ENCODE measurements at regions not wholly inside any gene's neighbourhood (a gene's known extent, or its start where the extent isn't known, plus 50 kb on each side); places are given as distances from the start of the nearest gene placed in this dataset.
"Not testable (repeated sequence)": the region's sequence is repeated elsewhere in the genome, so short reads cannot be mapped to it uniquely, and the experiment has no call there.

DNA sequence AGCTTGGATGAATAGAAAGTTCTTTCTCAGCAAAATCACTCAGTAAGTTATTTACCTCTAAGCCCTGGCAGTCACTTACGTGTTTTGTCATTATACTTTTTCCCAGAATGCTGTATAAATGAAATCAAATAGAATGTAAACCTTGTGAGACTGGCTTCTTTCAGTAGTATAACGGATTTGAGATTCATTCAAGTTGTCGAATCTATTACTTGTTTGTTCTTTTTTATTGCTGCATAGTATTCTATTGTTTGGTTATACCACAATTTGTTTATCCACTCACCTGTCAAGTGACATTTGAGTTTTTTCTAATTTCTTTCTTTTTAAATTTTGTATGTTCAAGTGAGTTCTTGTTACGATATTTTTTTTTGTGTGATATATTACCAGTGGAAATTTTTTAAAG lies 381.6 kb downstream of the EDEM1 start:
- Mint-ChIP-seq H3K36me3 (ENCODE audit: low read depth) (no peaks in the 10 kb centered on the region), H3K4me3 (no peak overlapping the region), H3K27me3 (no peaks in the 10 kb centered on the region), H3K9me3 (peaks cover 2% of the 10 kb centered on the region), H3K27ac (no peak overlapping the region), H3K4me1 (no peaks in the 10 kb centered on the region)
- POLR2A ChIA-PET: no interaction called here
- CTCF ChIA-PET: no interaction called here
- no peak for DNase-seq

DNA sequence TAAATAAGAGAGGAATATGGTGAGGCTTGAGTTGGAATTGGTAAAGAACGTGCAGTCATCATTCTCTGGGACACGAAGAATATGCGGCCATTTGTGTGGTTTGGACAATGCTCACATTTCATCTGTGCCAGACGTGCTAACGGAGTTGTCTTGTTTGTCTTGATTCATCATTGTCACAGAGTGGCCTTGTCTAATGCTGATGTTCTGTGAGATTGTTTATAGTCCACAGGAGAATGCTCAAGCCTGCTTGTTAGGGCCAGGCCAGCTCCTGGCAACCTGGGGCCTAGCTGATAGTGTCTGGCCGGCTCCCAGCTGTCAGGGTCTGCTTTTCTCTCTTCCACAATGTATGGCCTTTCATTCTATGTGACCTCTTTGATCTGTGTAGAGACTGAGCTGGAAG lies 384.7 kb downstream of the EDEM1 start:
- Mint-ChIP-seq H3K27me3 (no peaks in the 10 kb centered on the region), H3K4me1 (no peaks in the 10 kb centered on the region), H3K4me3 (no peak overlapping the region), H3K9me3 (peaks cover 2% of the 10 kb centered on the region), H3K27ac (no peak overlapping the region), H3K36me3 (ENCODE audit: low read depth) (no peaks in the 10 kb centered on the region)
- DNase-seq: no peak
- POLR2A ChIA-PET: no interaction called here
- CTCF ChIA-PET: no interaction called here

DNA sequence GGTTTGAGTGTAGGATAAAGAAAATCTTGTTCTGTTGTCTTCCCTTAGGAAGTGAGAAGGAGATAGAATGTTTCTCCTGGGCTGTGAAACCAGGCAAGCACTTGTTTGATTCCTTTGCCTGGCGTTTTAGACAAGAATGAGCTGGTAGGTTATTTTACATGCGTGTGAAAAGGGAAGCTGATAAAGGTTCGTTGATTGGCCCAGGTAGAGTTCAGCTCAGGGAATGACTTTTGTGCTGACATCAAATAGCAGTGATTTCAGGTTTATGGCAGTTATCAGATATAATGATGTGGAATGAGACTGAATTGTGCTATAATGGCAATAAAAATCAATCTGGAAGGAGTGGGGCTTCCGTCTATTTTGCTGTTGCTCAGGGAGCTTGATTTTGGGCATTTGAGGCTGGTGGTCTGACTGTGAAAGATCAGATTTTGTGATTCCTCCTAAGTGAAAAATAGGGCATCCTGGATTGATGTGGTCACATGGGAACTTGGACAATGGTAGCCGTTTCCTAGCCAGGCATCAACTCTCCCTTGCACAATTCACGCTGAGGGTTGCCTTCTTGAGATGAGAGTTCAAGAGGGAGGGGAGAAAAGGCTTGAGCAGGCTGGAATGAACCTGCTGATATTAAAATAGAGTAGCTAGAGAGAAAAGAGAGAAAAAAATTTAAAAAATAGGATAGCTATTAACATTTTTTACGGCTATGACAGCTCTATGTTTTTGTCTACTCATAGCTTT lies 388.9 kb downstream of the EDEM1 start:
- Mint-ChIP-seq H3K4me1 (no peaks in the 10 kb centered on the region), H3K36me3 (ENCODE audit: low read depth) (no peaks in the 10 kb centered on the region), H3K4me3 (no peak overlapping the region), H3K27me3 (no peaks in the 10 kb centered on the region), H3K9me3 (no peaks in the 10 kb centered on the region), H3K27ac (no peak overlapping the region)
- ChIA-PET CTCF (no interaction called here), POLR2A (no interaction called here)
- no peak for DNase-seq

DNA sequence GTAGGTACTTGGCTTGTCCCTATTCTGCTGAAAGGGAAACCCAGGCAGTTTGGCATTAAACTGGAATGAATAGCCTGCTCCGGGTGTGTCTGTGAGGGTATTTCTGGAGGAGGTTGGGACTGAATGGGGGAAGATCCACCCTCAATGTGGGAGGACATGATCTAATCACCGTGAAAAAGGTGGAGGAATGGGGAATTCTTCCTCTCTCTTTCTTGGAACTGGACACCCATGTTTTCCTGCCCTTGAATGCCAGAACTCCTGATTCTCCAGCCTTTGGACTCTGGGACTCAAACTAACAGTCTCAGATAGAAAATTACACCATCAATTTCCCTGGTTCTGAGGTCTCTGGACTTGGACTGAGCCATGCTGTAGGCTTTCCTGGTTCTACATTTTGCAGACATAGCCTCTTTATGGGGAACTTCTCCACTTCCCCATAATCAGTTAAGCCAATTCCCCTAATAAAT lies 391.7 kb downstream of the EDEM1 start:
- no peaks in the 10 kb centered on the region for H3K9me3 Mint-ChIP-seq
- no peak overlapping the region for H3K27ac Mint-ChIP-seq
- no peaks in the 10 kb centered on the region for H3K36me3 Mint-ChIP-seq (ENCODE audit: low read depth)
- DNase-seq: no peak
- ChIA-PET POLR2A (no interaction called here), CTCF (interaction anchor here (0.9 kb wide), 1 partner anchor 18 kb away, joined by 3 read pairs; no protein-coding TSS in a partner anchor)
- H3K4me1 Mint-ChIP-seq: no peaks in the 10 kb centered on the region
- H3K27me3 Mint-ChIP-seq: no peaks in the 10 kb centered on the region
- no peak overlapping the region for H3K4me3 Mint-ChIP-seq

DNA sequence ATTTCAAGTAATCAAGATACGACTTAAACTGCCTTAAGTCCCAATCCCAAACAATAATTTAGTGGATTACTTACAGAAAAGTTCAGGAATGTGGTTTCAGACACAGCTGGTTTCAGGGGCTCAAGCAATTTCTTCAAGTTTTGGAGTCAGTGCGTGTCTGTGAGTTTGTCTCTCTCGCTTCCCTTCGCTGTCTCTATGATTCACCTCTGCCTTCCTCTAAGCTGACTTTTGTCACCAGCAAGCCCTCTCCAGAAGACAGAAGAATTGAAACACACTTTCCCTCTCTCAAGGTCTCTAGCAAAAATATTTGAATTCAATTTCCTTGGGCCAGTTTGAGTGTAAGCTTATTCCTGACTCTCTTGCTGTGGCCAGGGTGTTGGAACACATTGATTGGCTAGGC lies 392.4 kb downstream of the EDEM1 start:
- CTCF ChIA-PET: no interaction called here
- no peak overlapping the region for H3K27ac Mint-ChIP-seq
- H3K36me3 Mint-ChIP-seq (ENCODE audit: low read depth): no peaks in the 10 kb centered on the region

DNA sequence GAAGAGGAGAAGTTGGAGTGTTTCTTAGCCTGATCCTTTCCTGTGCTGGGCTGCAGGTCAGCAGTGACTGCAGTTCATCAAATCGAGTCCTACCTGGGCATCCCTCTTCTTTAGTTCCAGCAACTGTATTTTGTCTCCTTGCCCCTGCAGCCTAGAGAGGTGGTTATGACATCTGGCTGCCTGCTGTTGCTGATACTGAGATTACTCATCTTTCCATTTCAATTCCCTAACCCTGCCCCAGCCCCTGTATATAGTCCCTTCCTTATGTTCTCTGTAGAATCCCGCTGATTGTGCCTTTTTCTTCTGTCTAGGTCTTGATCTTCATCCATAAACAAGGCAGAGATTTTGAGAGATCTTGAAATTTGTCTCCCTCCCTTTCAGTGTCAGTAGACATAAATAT lies 393.3 kb downstream of the EDEM1 start:
- Mint-ChIP-seq H3K4me1 (no peaks in the 10 kb centered on the region), H3K27ac (no peak overlapping the region), H3K4me3 (no peak overlapping the region), H3K36me3 (ENCODE audit: low read depth) (no peaks in the 10 kb centered on the region), H3K9me3 (no peaks in the 10 kb centered on the region), H3K27me3 (no peaks in the 10 kb centered on the region)
- ChIA-PET CTCF (no interaction called here), POLR2A (no interaction called here)
- DNase-seq: no peak

More for the DNA sequence above, 392.4 kb downstream of the EDEM1 start:
- POLR2A ChIA-PET: no interaction called here
- no peaks in the 10 kb centered on the region for H3K4me1 Mint-ChIP-seq
- no peak for DNase-seq
- no peak overlapping the region for H3K4me3 Mint-ChIP-seq
- H3K9me3 Mint-ChIP-seq: no peaks in the 10 kb centered on the region
- no peaks in the 10 kb centered on the region for H3K27me3 Mint-ChIP-seq

DNA sequence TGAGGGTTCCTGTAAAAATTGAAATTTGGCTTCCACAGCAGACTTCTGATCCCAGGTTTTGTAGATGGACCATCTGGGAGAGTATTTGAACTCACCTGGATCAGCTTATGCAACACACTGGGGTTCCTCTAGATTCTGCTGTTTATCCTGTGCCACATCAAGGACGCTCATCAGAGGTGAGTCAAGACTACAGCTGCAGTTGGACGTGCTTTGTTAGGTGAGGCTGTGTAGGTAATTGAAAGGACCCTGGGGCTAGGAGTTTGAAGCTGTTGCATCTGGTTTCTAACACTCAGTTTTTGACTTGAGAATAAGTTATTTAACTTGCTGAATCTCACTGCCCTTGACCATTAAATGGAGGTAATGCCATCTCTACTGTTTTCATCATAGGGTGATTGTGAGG lies 394.2 kb downstream of the EDEM1 start:
- POLR2A ChIA-PET: no interaction called here
- H3K4me3 Mint-ChIP-seq: no peak overlapping the region
- no peaks in the 10 kb centered on the region for H3K9me3 Mint-ChIP-seq
- no peak overlapping the region for H3K27ac Mint-ChIP-seq
- DNase-seq: no peak
- H3K27me3 Mint-ChIP-seq: no peaks in the 10 kb centered on the region
- CTCF ChIA-PET: no interaction called here
- no peaks in the 10 kb centered on the region for H3K36me3 Mint-ChIP-seq (ENCODE audit: low read depth)
- no peaks in the 10 kb centered on the region for H3K4me1 Mint-ChIP-seq

DNA sequence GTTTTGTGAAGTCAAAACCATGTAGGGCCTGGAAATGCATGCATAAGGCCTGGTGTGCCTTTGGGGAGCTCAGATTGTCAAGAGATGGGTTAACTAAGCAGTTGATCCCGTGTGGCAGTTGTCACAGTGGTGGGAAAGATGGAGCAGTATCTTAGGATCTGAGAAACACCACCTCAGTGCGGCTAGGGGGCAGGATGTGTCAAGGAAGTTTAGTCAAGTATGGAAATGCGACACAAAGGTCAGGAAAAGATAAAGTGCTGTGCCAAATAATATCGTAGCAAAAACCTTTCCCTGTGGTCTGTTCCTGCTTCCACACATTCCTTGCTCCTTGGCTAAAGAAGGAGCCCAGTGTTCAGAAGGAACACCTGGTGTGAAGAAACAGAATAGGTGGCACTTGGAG lies 396.4 kb downstream of the EDEM1 start:
- no peaks in the 10 kb centered on the region for H3K27me3 Mint-ChIP-seq
- no peaks in the 10 kb centered on the region for H3K9me3 Mint-ChIP-seq
- no peaks in the 10 kb centered on the region for H3K4me1 Mint-ChIP-seq

DNA sequence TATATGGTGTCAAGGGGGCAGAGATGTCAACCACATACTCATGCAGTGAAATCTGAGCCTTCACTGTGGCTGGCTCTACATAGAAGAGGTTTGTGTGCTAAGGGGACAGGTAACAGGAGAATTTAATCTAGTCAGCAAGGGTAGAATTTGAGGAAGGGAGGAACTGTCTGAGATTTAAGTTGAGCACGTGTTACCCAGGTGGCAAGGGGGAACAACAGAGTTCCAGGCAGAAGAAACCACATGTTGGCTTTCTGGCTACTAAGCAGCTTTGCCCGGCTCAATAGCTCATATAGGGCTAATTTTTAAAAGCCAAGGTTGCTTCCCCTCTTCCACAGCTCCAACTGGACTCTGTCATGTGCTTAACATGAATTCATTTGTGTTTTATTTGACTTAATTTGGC lies 397.6 kb downstream of the EDEM1 start:
- no peak for DNase-seq
- Mint-ChIP-seq H3K4me1 (no peaks in the 10 kb centered on the region), H3K27me3 (no peaks in the 10 kb centered on the region), H3K36me3 (ENCODE audit: low read depth) (no peaks in the 10 kb centered on the region), H3K27ac (no peak overlapping the region), H3K9me3 (no peaks in the 10 kb centered on the region), H3K4me3 (no peak overlapping the region)
- ChIA-PET POLR2A (no interaction called here), CTCF (interaction anchor here (1.1 kb wide), 1 partner anchor 23 kb away, joined by 3 read pairs; no protein-coding TSS in a partner anchor)

More for the DNA sequence above, 396.4 kb downstream of the EDEM1 start:
- H3K36me3 Mint-ChIP-seq (ENCODE audit: low read depth): no peaks in the 10 kb centered on the region
- CTCF ChIA-PET: no interaction called here
- no peak overlapping the region for H3K27ac Mint-ChIP-seq
- no peak overlapping the region for H3K4me3 Mint-ChIP-seq
- POLR2A ChIA-PET: no interaction called here
- no peak for DNase-seq

DNA sequence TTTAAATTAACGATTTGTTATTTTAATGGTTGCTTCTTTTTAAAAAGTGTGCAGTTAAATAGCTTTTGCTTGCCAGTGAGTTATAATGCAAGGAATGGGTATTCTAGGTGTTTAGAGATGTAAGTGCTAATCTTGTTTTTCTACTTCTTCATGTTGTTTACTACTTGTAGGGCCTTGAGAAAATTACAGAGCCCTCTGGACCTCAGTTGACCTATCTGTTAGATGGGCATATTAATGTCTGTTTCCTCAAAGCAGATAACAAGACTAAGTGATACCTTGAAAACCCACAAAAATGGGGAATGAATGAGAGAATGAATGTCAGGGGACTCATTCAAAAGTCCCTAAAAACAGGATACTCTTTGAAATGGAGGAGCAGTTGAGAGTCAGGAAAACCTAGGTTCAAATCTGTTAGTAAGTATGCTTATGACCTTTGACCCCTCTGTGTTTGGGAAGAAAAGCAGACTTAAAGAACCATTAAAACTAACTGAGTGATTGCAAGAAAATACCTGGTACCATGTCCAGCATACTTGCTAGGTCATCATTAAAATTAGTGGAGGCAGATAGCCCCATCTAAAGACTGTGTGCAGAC lies 419.5 kb downstream of the EDEM1 start:
- Mint-ChIP-seq H3K4me3 (no peak overlapping the region), H3K36me3 (ENCODE audit: low read depth) (no peaks in the 10 kb centered on the region), H3K9me3 (peaks cover under 1% of the 10 kb centered on the region), H3K27ac (no peak overlapping the region), H3K27me3 (no peaks in the 10 kb centered on the region), H3K4me1 (no peaks in the 10 kb centered on the region)
- DNase-seq: no peak
- ChIA-PET CTCF (no interaction called here), POLR2A (no interaction called here)

DNA sequence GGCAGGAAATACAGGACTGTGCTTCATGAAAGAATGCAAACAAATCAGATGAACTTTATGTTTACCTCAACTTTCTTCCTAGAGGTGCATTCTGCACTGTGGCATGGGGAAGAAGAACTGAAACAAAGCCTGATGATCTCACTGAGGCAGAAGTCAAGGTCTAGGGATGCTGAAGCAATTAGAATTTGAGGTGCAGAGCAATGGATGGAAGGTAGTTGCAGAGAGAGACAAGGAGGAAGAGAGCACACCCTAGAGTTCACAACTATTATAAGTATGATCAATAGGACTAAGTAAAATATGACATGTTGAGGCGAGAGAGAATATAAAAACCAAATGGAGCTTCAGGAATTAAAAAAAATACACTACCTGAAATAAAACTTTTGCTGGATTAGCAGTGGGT lies 420.1 kb downstream of the EDEM1 start:
- ChIA-PET CTCF (no interaction called here), POLR2A (no interaction called here)
- Mint-ChIP-seq H3K9me3 (no peaks in the 10 kb centered on the region), H3K36me3 (ENCODE audit: low read depth) (no peaks in the 10 kb centered on the region), H3K27ac (no peak overlapping the region), H3K4me1 (no peaks in the 10 kb centered on the region), H3K4me3 (no peak overlapping the region), H3K27me3 (no peaks in the 10 kb centered on the region)
- no peak for DNase-seq

DNA sequence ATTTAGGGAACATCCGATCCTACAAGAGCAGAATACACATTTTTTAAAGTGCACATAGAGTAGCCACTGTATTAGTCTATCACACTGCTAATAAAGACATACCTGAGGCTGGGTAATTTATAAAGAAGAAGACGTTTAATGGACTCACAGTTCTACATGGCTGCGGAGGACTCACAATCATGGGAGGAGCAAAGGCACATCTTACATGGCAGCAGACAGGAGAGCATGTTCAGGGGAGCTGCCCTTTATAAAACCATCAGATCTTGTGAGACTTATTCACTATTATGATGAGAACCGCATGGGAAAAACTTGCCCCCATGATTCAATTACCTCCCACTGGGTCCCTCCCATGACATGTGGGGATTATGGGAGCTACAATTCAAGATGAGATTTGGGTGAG lies 421.5 kb downstream of the EDEM1 start:
- DNase-seq; H3K4me3 Mint-ChIP-seq; H3K27me3 Mint-ChIP-seq; H3K9me3 Mint-ChIP-seq; H3K27ac Mint-ChIP-seq; H3K4me1 Mint-ChIP-seq; H3K36me3 Mint-ChIP-seq (ENCODE audit: low read depth); CTCF ChIA-PET: not testable (repeated sequence)
- POLR2A ChIA-PET: interaction anchor here (0.6 kb wide), 1 partner anchor 1197 kb away, joined by 4 read pairs; no protein-coding TSS in a partner anchor

DNA sequence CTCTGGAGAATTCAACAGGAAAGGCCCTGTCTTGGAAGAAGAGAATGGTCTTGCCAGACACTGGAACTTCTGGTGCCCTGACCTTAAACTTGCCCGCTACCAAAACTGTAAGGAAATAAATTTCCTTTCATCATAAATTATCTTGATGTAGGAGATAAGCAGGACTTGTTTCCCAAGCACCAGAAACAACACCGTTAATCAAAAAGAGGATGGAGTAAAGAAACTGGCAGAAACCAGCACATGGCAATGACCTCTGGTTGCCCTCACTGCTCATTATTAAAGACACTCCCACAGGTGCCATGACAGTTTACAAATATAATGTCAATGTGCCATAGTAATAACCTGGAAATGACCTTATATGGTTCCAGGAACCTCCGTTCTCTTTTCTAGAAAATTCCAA lies 426.1 kb downstream of the EDEM1 start:
- Mint-ChIP-seq H3K27me3 (no peaks in the 10 kb centered on the region), H3K36me3 (ENCODE audit: low read depth) (no peaks in the 10 kb centered on the region), H3K9me3 (no peaks in the 10 kb centered on the region), H3K27ac (no peak overlapping the region), H3K4me3 (no peak overlapping the region), H3K4me1 (no peaks in the 10 kb centered on the region)
- ChIA-PET CTCF (no interaction called here), POLR2A (no interaction called here)
- DNase-seq: no peak

DNA sequence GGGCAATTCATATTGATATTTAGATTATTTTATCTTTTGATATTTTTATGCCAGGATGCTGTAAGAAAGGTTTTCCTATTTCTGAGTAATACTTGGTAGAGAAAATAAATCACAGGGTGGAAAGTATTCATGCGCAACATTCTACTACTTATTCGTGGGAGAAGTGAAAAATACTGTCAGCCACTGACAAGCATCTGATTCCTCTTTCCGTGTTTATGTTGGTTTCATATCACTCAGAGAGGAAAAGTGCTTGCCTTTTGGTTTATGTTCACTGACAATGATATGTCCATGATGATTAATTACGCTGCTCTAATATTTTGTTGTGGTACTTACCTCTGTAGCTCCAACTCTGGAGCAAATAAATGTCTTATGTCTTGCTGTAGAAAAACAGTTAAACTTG lies 429.4 kb downstream of the EDEM1 start:
- DNase-seq: no peak
- no peak overlapping the region for H3K4me3 Mint-ChIP-seq
- H3K4me1 Mint-ChIP-seq: no peaks in the 10 kb centered on the region
- CTCF ChIA-PET: no interaction called here
- no peaks in the 10 kb centered on the region for H3K27me3 Mint-ChIP-seq
- no peak overlapping the region for H3K27ac Mint-ChIP-seq
- POLR2A ChIA-PET: no interaction called here
- H3K36me3 Mint-ChIP-seq (ENCODE audit: low read depth): no peaks in the 10 kb centered on the region
- no peaks in the 10 kb centered on the region for H3K9me3 Mint-ChIP-seq
